Panc1 (cell line): ENCODE measurements at regions not wholly inside any gene's neighbourhood (a gene's known extent, or its start where the extent isn't known, plus 50 kb on each side); places are given as distances from the start of the nearest gene placed in this dataset.

Experiments
- ATAC-seq: fragments of 200-7000 bp; cut with Tn5 transposase; 2 replicates; pipeline ENCODE4 v1.9.1; 2020; ENCODE audit warnings: mild to moderate bottlenecking, moderate library complexity
- BruUV-seq: library from RNA; stranded (reverse); fragments of 400-500 nt; replicated peaks from 2 replicates; lab custom pipeline; 2021; lab: Mats Ljungman, UMichigan
- CTCF ChIA-PET: fragments of 300-600 bp; sonication (Branson Sonifier 250); formaldehyde crosslinking; loops from one replicate; lab custom pipeline; 2022; ENCODE audit warnings: antibody characterized with exemption; lab: Charles Lee
- POLR2A ChIA-PET: fragments of 300-600 bp; sonication (Branson Sonifier 250); formaldehyde crosslinking; loops from one replicate; lab custom pipeline; 2022; ENCODE audit warnings: antibody characterized with exemption; lab: Charles Lee
- DNase-seq: peaks from one replicate; pipeline ENCODE4 v3.0.0-alpha.2; 2010; ENCODE audit warnings: low read depth, low spot score
- H3K27ac ChIP-seq: 2 replicates; pipeline ENCODE4 v1.5.1; 2011; ENCODE audit warnings: mild to moderate bottlenecking, low read length, inconsistent platforms
- H3K27me3 ChIP-seq: fragments of 200-500 bp; sonication (Bioruptor generic); 2 replicates; pipeline ENCODE4 v1.6.0; 2014; ENCODE audit warnings: low read length, inconsistent platforms; ENCODE audit not compliant: control insufficient read depth, insufficient read depth
- H3K36me3 ChIP-seq: fragments of 200-500 bp; sonication (Bioruptor generic); 2 replicates; pipeline ENCODE4 v1.5.1; 2014; ENCODE audit warnings: inconsistent platforms, mild to moderate bottlenecking, low read length, moderate library complexity; ENCODE audit not compliant: control insufficient read depth, insufficient read depth
- H3K4me1 ChIP-seq: 2 replicates; pipeline ENCODE4 v1.5.1; 2011; ENCODE audit warnings: inconsistent platforms, mild to moderate bottlenecking, low read length, moderate library complexity; ENCODE audit not compliant: control insufficient read depth, insufficient read depth
- H3K4me3 ChIP-seq, 2 experiments: 2 replicates each; pipeline ENCODE4 v1.5.1; 2011 to 2012; ENCODE audit warnings: low read depth in 2 of 2, low read length in 2 of 2, mild to moderate bottlenecking in 2 of 2, inconsistent platforms in 1 of 2, moderate library complexity in 1 of 2
- H3K9me3 ChIP-seq: fragments of 200-500 bp; sonication (Bioruptor generic); 2 replicates; pipeline ENCODE4 v1.5.1; 2014; ENCODE audit warnings: low read depth, mild to moderate bottlenecking, inconsistent platforms, low read length, moderate library complexity; ENCODE audit not compliant: control insufficient read depth, insufficient read depth
- POLR2AphosphoS5 ChIP-seq: IDR thresholded peaks from 2 replicates; pipeline ENCODE4 v1.6.1; 2012; ENCODE audit warnings: mild to moderate bottlenecking, low read depth, low read length, moderate library complexity
- SIN3A ChIP-seq: IDR thresholded peaks from 2 replicates; pipeline ENCODE4 v1.6.1; 2012; ENCODE audit warnings: low read depth, mild to moderate bottlenecking, low read length, moderate library complexity, borderline replicate concordance; ENCODE audit not compliant: insufficient read depth
- TCF7L2 ChIP-seq: IDR thresholded peaks from 2 replicates; pipeline ENCODE4 v1.6.1; 2011; ENCODE audit warnings: mild to moderate bottlenecking, low read depth, low read length, inconsistent platforms
- in situ Hi-C: cut with HindIII; loops from 2 replicates; pipeline ENCODE4 v1.10.0; 2016; ENCODE audit warnings: low sequenced_read_pairs, low pct_unique_long_range_greater_than_20kb
- intact Hi-C: fragments of 100-400 bp; cut with micrococcal nuclease; formaldehyde crosslinking; loops from one replicate; pipeline ENCODE4 v1.10.0; 2022; ENCODE audit not compliant: unreplicated experiment
- TF ChIP-seq, protein P1 (sequence below), 2 experiments: IDR thresholded peaks; 2 replicates each; pipeline ENCODE4 v1.6.1; 2011 to 2012; ENCODE audit warnings: low read depth in 2 of 2, control low read depth in 1 of 2, low read length in 1 of 2, mild to moderate bottlenecking in 1 of 2, moderate library complexity in 1 of 2; ENCODE audit not compliant: insufficient read depth in 1 of 2
- TF ChIP-seq, protein P2 (sequence below): fragments of 450-650 bp; IDR thresholded peaks from 2 replicates; pipeline ENCODE4 v1.5.1; 2017; ENCODE audit warnings: mild to moderate bottlenecking

DNA sequence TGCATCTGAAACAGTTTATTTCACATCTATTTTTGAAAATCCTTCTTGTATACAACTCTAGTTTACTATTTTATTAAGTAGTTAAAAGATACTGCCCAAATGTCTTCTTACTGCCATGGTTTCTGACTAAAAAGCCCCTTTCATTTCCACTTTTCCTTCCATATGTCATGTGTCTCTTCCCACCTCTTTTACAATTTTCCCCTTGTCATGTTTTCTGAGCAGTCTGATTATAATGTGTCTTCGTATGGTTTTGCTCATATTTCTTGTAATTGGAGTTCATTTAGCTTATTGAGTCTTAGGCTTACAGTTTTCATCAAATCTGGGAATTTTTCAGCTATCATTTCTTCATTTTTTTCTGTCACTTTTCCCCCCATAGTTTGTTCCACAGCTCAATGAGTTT is 813.9 kb upstream of the GYPC start:
- no peaks in the 10 kb centered on the region for H3K9me3 ChIP-seq
- ChIA-PET CTCF (no interaction called here), POLR2A (no interaction called here)
- H3K4me1 ChIP-seq, result no peaks in the 10 kb centered on the region
- no peak overlapping the region for H3K4me3 ChIP-seq
- BruUV-seq, result no TSS peak
- intact Hi-C loops (no loop called here), in situ Hi-C loops (no loop called here)
- no peaks in the 10 kb centered on the region for H3K36me3 ChIP-seq
- no peak overlapping the region for H3K27ac ChIP-seq
- TF ChIP-seq TCF7L2, result no peak
- TF ChIP-seq, protein P1, sequence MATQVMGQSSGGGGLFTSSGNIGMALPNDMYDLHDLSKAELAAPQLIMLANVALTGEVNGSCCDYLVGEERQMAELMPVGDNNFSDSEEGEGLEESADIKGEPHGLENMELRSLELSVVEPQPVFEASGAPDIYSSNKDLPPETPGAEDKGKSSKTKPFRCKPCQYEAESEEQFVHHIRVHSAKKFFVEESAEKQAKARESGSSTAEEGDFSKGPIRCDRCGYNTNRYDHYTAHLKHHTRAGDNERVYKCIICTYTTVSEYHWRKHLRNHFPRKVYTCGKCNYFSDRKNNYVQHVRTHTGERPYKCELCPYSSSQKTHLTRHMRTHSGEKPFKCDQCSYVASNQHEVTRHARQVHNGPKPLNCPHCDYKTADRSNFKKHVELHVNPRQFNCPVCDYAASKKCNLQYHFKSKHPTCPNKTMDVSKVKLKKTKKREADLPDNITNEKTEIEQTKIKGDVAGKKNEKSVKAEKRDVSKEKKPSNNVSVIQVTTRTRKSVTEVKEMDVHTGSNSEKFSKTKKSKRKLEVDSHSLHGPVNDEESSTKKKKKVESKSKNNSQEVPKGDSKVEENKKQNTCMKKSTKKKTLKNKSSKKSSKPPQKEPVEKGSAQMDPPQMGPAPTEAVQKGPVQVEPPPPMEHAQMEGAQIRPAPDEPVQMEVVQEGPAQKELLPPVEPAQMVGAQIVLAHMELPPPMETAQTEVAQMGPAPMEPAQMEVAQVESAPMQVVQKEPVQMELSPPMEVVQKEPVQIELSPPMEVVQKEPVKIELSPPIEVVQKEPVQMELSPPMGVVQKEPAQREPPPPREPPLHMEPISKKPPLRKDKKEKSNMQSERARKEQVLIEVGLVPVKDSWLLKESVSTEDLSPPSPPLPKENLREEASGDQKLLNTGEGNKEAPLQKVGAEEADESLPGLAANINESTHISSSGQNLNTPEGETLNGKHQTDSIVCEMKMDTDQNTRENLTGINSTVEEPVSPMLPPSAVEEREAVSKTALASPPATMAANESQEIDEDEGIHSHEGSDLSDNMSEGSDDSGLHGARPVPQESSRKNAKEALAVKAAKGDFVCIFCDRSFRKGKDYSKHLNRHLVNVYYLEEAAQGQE (IDR thresholded peaks at IDR 0.05; ENCODE audit: insufficient read depth in 1 of 2, low read depth in 2 of 2, low read length in 1 of 2), result no peak
- no peak for TF ChIP-seq POLR2AphosphoS5
- TF ChIP-seq SIN3A, result no peak
- TF ChIP-seq, protein P2, sequence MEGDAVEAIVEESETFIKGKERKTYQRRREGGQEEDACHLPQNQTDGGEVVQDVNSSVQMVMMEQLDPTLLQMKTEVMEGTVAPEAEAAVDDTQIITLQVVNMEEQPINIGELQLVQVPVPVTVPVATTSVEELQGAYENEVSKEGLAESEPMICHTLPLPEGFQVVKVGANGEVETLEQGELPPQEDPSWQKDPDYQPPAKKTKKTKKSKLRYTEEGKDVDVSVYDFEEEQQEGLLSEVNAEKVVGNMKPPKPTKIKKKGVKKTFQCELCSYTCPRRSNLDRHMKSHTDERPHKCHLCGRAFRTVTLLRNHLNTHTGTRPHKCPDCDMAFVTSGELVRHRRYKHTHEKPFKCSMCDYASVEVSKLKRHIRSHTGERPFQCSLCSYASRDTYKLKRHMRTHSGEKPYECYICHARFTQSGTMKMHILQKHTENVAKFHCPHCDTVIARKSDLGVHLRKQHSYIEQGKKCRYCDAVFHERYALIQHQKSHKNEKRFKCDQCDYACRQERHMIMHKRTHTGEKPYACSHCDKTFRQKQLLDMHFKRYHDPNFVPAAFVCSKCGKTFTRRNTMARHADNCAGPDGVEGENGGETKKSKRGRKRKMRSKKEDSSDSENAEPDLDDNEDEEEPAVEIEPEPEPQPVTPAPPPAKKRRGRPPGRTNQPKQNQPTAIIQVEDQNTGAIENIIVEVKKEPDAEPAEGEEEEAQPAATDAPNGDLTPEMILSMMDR, result no peak
- ATAC-seq (no peak), DNase-seq (no peak)
- no peaks in the 10 kb centered on the region for H3K27me3 ChIP-seq

DNA sequence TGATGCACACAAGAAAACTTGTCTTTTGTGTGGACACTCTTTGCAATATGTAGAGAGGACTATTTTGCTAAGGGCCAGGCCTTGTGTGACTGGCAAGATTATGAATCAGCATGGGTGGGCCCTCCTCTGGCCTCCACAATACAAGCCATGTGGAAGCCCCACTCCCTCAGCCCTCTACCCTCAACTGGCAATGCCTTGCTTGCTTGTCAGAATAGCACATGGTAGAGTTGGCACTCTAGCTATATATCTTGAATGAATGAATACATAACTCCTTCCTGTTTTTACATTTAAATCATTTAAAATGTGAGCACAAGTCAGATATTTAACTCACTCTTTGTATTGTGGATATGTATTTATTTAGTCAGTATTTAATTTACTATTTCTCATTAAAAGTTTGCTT is 805.4 kb upstream of the GYPC start:
- H3K36me3 ChIP-seq, result no peaks in the 10 kb centered on the region
- ATAC-seq, result no peak
- POLR2A ChIA-PET, result no interaction called here
- no peaks in the 10 kb centered on the region for H3K9me3 ChIP-seq
- intact Hi-C loops (no loop called here), in situ Hi-C loops (no loop called here)
- no peak overlapping the region for H3K27ac ChIP-seq
- no peak for DNase-seq
- CTCF ChIA-PET, result no interaction called here
- no peaks in the 10 kb centered on the region for H3K4me1 ChIP-seq
- H3K4me3 ChIP-seq, result no peak overlapping the region
- BruUV-seq, result no TSS peak
- H3K27me3 ChIP-seq, result no peaks in the 10 kb centered on the region
- TF ChIP-seq, protein P1 (IDR thresholded peaks at IDR 0.05; ENCODE audit: insufficient read depth in 1 of 2, low read depth in 2 of 2, low read length in 1 of 2), result no peak
- TF ChIP-seq POLR2AphosphoS5 (no peak), SIN3A (no peak), TCF7L2 (no peak)
- TF ChIP-seq, protein P2, result no peak
